Activated CD4-positive, CD25-positive, alpha-beta regulatory T cell treated with anti-CD3 and anti-CD28 coated beads, Interleukin-2, amount 50 U/mL, for 72 hours (primary cell): ENCODE measurements at regions not wholly inside any gene's neighbourhood (a gene's known extent, or its start where the extent isn't known, plus 50 kb on each side); places are given as distances from the start of the nearest gene placed in this dataset.

Source experiments
- DNase-seq: peaks from one replicate; pipeline ENCODE4 v3.0.0; 2021

- no peak for DNase-seq
Measured at GRCh38 chr12:60257063-60257462, 661.2 kb downstream of the SLC16A7 start.

- no peak for DNase-seq
Measured at GRCh38 chr12:60259225-60259624, 663.4 kb downstream of the SLC16A7 start.

- DNase-seq, result no peak
Measured at GRCh38 chr12:60262378-60262777, 666.5 kb downstream of the SLC16A7 start.

- DNase-seq, result no peak
Measured at GRCh38 chr12:60263161-60263560, 667.3 kb downstream of the SLC16A7 start.

- no peak for DNase-seq
Measured at GRCh38 chr12:60263836-60264493, 668.1 kb downstream of the SLC16A7 start.

GRCh38 chr12:60265741-60266140, 669.9 kb downstream of the SLC16A7 start:
- no peak for DNase-seq

GRCh38 chr12:60266381-60266852, 670.6 kb downstream of the SLC16A7 start:
- DNase-seq, result no peak

GRCh38 chr12:60269611-60270269, 673.9 kb downstream of the SLC16A7 start:
- DNase-seq, result no peak

GRCh38 chr12:60271816-60272215, 676.0 kb downstream of the SLC16A7 start:
- no peak for DNase-seq

- DNase-seq, result no peak
Measured at GRCh38 chr12:60278209-60278608, 682.4 kb downstream of the SLC16A7 start.

- DNase-seq, result no peak
Measured at GRCh38 chr12:60279221-60279620, 683.4 kb downstream of the SLC16A7 start.

GRCh38 chr12:60281522-60281921, 685.7 kb downstream of the SLC16A7 start:
- no peak for DNase-seq

- DNase-seq, result no peak
Measured at GRCh38 chr12:60290532-60290931, 694.7 kb downstream of the SLC16A7 start.

- DNase-seq, result no peak
Measured at GRCh38 chr12:60308366-60308991, 712.6 kb downstream of the SLC16A7 start.

- DNase-seq, result no peak
Measured at GRCh38 chr12:60311940-60312339, 716.1 kb downstream of the SLC16A7 start.

GRCh38 chr12:60317361-60317760, 721.5 kb downstream of the SLC16A7 start:
- DNase-seq, result no peak

- DNase-seq, result no peak
Measured at GRCh38 chr12:60324746-60325145, 728.9 kb downstream of the SLC16A7 start.

GRCh38 chr12:60333461-60333860, 737.6 kb downstream of the SLC16A7 start:
- no peak for DNase-seq

GRCh38 chr12:60335745-60336144, 739.9 kb downstream of the SLC16A7 start:
- DNase-seq, result no peak

GRCh38 chr12:60337839-60338549, 742.2 kb downstream of the SLC16A7 start:
- no peak for DNase-seq

- DNase-seq, result no peak
Measured at GRCh38 chr12:60345442-60345841, 749.6 kb downstream of the SLC16A7 start.

GRCh38 chr12:60349232-60349978, 753.6 kb downstream of the SLC16A7 start:
- no peak for DNase-seq

- no peak for DNase-seq
Measured at GRCh38 chr12:60387356-60387755, 791.5 kb downstream of the SLC16A7 start.
